Keratinocyte (primary cell): ENCODE measurements at regions not wholly inside any gene's neighbourhood (a gene's known extent, or its start where the extent isn't known, plus 50 kb on each side); places are given as distances from the start of the nearest gene placed in this dataset.

ENCODE experiments used
- DNase-seq: peaks from one replicate; pipeline ENCODE4 v3.0.0-alpha.2; 2011; ENCODE audit warnings: low read depth, missing footprints, low spot score
- FAIRE-seq: peaks from 2 replicates; lab custom pipeline; 2011; peaks lifted over from hg19 to GRCh38; lab: Jason Lieb, UNC
- H2AFZ ChIP-seq: 2 replicates; pipeline ENCODE4 v1.6.0; 2012; ENCODE audit warnings: low read length, control low read depth, inconsistent platforms; ENCODE audit not compliant: control insufficient read depth
- H3K27ac ChIP-seq: 2 replicates; pipeline ENCODE4 v1.5.1; 2011; ENCODE audit warnings: low read length; ENCODE audit not compliant: control insufficient read depth, insufficient read depth
- H3K27me3 ChIP-seq: 3 replicates; pipeline ENCODE4 v1.6.0; 2011; ENCODE audit warnings: low read length; ENCODE audit not compliant: control insufficient read depth, insufficient read depth; ENCODE audit errors: extremely low read depth
- H3K36me3 ChIP-seq, 2 experiments: 2 replicates in 1 of 2; 3 replicates in 1 of 2; pipeline ENCODE4 v1.5.1; 2011; ENCODE audit warnings: low read length in 2 of 2, mild to moderate bottlenecking in 1 of 2; ENCODE audit not compliant: control insufficient read depth in 2 of 2, insufficient read depth in 2 of 2; ENCODE audit errors: extremely low read depth in 1 of 2
- H3K4me1 ChIP-seq: 3 replicates; pipeline ENCODE4 v1.5.1; 2011; ENCODE audit warnings: low read length; ENCODE audit not compliant: control insufficient read depth, insufficient read depth; ENCODE audit errors: extremely low read depth
- H3K4me2 ChIP-seq: 3 replicates; pipeline ENCODE4 v1.6.0; 2011; ENCODE audit warnings: low read depth, low read length; ENCODE audit not compliant: control insufficient read depth, insufficient read depth; ENCODE audit errors: extremely low read depth
- H3K4me3 ChIP-seq, 3 experiments: fragments of 200-600 bp in 1 of 3; sonication (generic) in 1 of 3; 2 replicates in 2 of 3; 3 replicates in 1 of 3; pipeline ENCODE4 v1.5.1; 2011 to 2016; ENCODE audit warnings: low read length in 3 of 3, mild to moderate bottlenecking in 3 of 3, control low read depth in 2 of 3, inconsistent platforms in 1 of 3, low read depth in 1 of 3, mixed read lengths in 1 of 3, mixed run types in 1 of 3, moderate library complexity in 1 of 3; ENCODE audit not compliant: control insufficient read depth in 2 of 3, insufficient read depth in 2 of 3; ENCODE audit errors: extremely low read depth in 1 of 3
- H3K79me2 ChIP-seq: 2 replicates; pipeline ENCODE4 v1.6.0; 2012; ENCODE audit warnings: low read length; ENCODE audit not compliant: control insufficient read depth, insufficient read depth
- H3K9ac ChIP-seq: 3 replicates; pipeline ENCODE4 v1.6.0; 2011; ENCODE audit warnings: low read length; ENCODE audit not compliant: control insufficient read depth, insufficient read depth; ENCODE audit errors: extremely low read depth
- H3K9me1 ChIP-seq: 3 replicates; pipeline ENCODE4 v1.6.0; 2011; ENCODE audit warnings: low read length; ENCODE audit not compliant: control insufficient read depth, insufficient read depth; ENCODE audit errors: extremely low read depth
- H3K9me3 ChIP-seq: 2 replicates; pipeline ENCODE4 v1.5.1; 2012; ENCODE audit warnings: low read depth, low read length; ENCODE audit not compliant: control insufficient read depth
- H4K20me1 ChIP-seq: 3 replicates; pipeline ENCODE4 v1.6.0; 2011; ENCODE audit warnings: low read length; ENCODE audit not compliant: control insufficient read depth, insufficient read depth; ENCODE audit errors: extremely low read depth
- EZH2 ChIP-seq: IDR thresholded peaks from one replicate; pipeline ENCODE4 v1.6.1; 2012; ENCODE audit warnings: inconsistent platforms, mild to moderate bottlenecking, low read length, moderate library complexity
- dilution Hi-C: fragments of 300-500 bp; cut with MboI; formaldehyde crosslinking; loops from one replicate; pipeline ENCODE4 v1.7.0; 2020; ENCODE audit warnings: low sequenced_read_pairs; ENCODE audit not compliant: extremely low pct_ligation_motif_present
- TF ChIP-seq, protein P1 (sequence below), 3 experiments: IDR thresholded peaks in 1 of 3; conservative IDR thresholded peaks in 1 of 3; optimal IDR thresholded peaks in 1 of 3; 2 replicates in 2 of 3; 3 replicates in 1 of 3; pipeline versions ENCODE3 to v1.5.1; 2011; ENCODE audit warnings: low read length in 3 of 3, mild to moderate bottlenecking in 3 of 3, moderate library complexity in 2 of 3, control low read depth in 1 of 3, inconsistent platforms in 1 of 3; ENCODE audit not compliant: insufficient read depth in 2 of 3; ENCODE audit errors: extremely low read depth in 1 of 3

DNA sequence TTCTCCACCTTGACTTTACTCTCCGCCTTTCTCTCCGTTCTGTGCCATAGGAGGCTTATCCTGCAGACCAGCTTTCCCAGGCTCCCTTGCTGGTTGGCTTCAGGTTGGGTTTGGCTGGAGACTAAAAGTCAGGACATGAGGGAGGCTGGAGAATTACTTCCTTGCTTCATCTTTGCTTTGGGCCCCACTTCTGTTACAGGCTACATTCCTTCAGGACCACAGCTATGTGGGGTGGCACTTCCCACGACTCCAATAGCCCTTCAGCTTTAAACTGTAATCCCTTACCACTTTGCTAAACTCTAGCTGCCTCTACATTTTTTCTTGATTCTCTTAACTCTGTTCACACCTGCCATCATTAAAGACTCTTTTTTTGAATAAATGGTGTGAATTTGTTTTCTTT, 186.7 kb upstream of the NR4A3 start:
- no peaks in the 10 kb centered on the region for H3K9me3 ChIP-seq
- no peaks in the 10 kb centered on the region for H3K27me3 ChIP-seq
- no peaks in the 10 kb centered on the region for H3K36me3 ChIP-seq
- no peak overlapping the region for H3K27ac ChIP-seq
- H3K79me2 ChIP-seq, result no peaks in the 10 kb centered on the region
- no peaks in the 10 kb centered on the region for H3K9me1 ChIP-seq
- no peaks in the 10 kb centered on the region for H3K4me1 ChIP-seq
- H4K20me1 ChIP-seq, result no peaks in the 10 kb centered on the region
- no peak overlapping the region for H3K4me2 ChIP-seq
- DNase-seq (no peak), FAIRE-seq (no peak)
- H2AFZ ChIP-seq, result no peak overlapping the region
- no peak overlapping the region for H3K4me3 ChIP-seq
- dilution Hi-C loops, result no loop called here
- H3K9ac ChIP-seq, result no peak overlapping the region
- TF ChIP-seq EZH2, result no peak
- TF ChIP-seq, protein P1, sequence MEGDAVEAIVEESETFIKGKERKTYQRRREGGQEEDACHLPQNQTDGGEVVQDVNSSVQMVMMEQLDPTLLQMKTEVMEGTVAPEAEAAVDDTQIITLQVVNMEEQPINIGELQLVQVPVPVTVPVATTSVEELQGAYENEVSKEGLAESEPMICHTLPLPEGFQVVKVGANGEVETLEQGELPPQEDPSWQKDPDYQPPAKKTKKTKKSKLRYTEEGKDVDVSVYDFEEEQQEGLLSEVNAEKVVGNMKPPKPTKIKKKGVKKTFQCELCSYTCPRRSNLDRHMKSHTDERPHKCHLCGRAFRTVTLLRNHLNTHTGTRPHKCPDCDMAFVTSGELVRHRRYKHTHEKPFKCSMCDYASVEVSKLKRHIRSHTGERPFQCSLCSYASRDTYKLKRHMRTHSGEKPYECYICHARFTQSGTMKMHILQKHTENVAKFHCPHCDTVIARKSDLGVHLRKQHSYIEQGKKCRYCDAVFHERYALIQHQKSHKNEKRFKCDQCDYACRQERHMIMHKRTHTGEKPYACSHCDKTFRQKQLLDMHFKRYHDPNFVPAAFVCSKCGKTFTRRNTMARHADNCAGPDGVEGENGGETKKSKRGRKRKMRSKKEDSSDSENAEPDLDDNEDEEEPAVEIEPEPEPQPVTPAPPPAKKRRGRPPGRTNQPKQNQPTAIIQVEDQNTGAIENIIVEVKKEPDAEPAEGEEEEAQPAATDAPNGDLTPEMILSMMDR (optimal IDR thresholded peaks at IDR 0.05 in 1 of 3, IDR thresholded peaks at IDR 0.05 in 1 of 3, conservative IDR thresholded peaks at IDR 0.05 in 1 of 3; ENCODE audit: extremely low read depth in 1 of 3, insufficient read depth in 2 of 3, low read length in 3 of 3), result no peak

DNA sequence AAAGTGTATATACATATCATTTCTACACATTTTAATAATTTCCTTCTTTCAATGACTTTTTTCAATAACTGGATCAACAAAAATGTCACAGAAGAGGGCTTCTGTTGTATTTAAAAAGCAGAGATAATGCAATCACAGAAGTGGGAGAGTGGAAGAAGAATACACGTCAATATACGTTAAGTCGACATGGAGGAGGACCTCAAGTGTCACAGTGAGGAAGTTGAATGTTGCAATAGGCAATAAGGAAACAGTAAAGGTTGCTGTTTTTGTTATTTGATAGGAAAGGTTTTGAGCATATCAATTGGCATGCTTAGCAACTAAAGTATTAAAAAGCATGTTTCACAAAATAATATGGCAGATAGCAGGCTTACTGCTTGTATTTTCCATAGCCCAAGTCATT, 184.0 kb upstream of the NR4A3 start:
- Histone ChIP-seq H3K9me3 (no peaks in the 10 kb centered on the region), H2AFZ (no peak overlapping the region), H3K36me3 (no peaks in the 10 kb centered on the region), H3K27ac (no peak overlapping the region), H4K20me1 (no peaks in the 10 kb centered on the region), H3K4me3 (no peak overlapping the region), H3K4me1 (no peaks in the 10 kb centered on the region), H3K79me2 (no peaks in the 10 kb centered on the region), H3K9me1 (no peaks in the 10 kb centered on the region), H3K4me2 (no peak overlapping the region), H3K27me3 (no peaks in the 10 kb centered on the region), H3K9ac (no peak overlapping the region)
- FAIRE-seq, result no peak
- dilution Hi-C loops, result no loop called here
- no peak for DNase-seq
- no peak for TF ChIP-seq EZH2
- TF ChIP-seq, protein P1 (optimal IDR thresholded peaks at IDR 0.05 in 1 of 3, IDR thresholded peaks at IDR 0.05 in 1 of 3, conservative IDR thresholded peaks at IDR 0.05 in 1 of 3; ENCODE audit: extremely low read depth in 1 of 3, insufficient read depth in 2 of 3, low read length in 3 of 3), result no peak
